RCC 7860 (cell line): ENCODE measurements at regions not wholly inside any gene's neighbourhood (a gene's known extent, or its start where the extent isn't known, plus 50 kb on each side); places are given as distances from the start of the nearest gene placed in this dataset.
"Not testable (repeated sequence)": the region's sequence is repeated elsewhere in the genome, so short reads cannot be mapped to it uniquely, and the experiment has no call there.

ENCODE experiments used
- DNase-seq: peaks from one replicate; pipeline ENCODE4 v3.0.0-alpha.2; 2015; ENCODE audit warnings: low spot score
- FAIRE-seq: peaks from 2 replicates; lab custom pipeline; 2012; peaks lifted over from hg19 to GRCh38; lab: Jason Lieb, UNC

DNA sequence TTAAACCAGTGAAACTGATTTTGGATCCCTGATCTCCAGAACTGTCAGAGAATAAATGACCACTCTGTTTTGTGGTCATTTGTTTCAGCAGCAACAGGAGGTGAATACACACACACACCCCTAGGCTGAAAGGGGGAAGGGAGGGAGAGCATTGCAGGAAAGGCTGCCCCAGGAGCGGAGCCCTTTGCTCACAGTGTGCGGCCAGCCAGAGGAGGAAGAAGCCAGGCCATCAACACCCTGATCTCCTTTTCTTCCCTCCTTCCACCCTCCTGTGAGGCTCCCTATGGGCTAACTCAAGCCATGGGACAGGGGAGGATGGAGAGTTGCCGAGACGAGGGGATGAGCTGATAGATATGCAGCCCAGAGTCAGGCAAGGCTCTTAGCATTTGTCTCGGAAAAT lies 211.9 kb downstream of the TBX5 start:
- DNase-seq (no peak), FAIRE-seq (no peak)

DNA sequence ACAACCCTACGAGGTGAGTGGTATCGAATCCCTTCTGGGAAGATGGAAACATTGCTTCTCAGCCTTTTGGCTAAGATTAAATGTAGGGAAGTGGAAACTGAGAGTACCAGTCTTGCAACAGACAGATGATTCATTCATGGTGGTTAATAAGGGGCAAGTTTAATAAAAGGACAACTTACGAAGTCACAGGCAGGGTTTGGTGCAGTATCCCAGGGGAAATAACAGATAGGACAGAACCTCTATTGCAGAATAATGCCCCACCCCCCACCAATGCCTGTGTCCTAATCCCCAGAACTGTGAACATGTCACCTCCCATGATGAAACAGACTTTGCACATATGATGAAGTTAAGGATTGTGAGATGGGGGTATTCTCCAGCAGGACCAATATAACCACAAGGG lies 212.5 kb downstream of the TBX5 start:
- FAIRE-seq = no peak
- no peak for DNase-seq

DNA sequence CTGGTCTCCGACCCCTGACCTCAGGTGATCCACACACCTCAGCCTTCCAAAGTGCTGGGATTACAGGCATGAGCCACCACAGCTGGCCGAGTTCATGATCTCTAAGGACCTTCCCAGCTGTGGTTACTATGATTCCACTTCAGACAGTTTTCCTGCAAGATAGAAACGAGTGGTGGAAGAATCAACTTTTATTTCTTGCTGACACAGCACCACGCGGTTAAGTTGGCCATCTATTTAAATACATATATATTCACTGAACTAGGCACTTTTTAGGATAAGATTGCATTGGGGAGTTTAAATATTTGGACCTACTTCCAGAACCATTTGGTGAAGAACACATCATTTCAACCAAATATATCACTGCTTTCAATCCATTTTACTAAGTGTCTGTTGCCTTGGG lies 213.4 kb downstream of the TBX5 start:
- no peak for FAIRE-seq

DNA sequence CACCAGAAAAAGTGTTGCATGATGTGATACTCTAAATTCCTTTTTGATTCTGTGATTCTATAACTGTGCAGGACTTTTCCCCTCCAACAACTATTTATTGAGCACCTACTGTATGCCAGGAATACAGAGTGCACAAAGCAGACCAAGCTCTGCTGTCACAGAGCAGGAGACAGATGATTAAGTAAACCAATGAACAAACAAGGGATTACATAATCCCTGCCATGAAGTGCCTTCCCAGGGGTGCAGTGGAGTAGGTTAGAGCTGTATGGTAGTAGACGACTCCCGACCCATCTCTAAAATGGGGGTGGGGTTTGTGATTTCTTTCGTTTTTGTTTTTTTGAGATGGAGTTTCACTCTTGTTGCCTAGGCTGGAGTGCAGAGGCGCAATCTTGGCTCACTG lies 213.9 kb downstream of the TBX5 start:
- no peak for FAIRE-seq
- DNase-seq = no peak

More for the DNA sequence above, 213.4 kb downstream of the TBX5 start:
- DNase-seq = no peak

DNA sequence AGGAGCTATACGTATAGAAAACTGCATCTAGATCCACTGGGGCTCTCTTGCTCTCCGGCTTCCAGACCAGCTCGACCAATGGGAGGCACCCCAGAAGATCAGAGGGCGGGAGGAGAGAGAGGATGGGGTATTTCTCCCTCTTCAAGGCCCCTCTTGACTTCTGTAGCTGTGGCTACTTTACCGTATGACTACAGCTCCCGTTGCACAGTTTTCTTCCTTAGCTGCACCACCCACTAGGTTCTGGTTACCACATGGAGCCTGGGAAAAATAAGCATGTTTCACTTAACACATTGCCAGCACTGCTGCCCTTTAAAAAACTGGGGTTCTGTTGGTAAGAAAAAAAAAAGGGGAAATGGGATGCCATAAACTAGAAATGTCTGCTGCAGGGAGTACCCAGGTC lies 214.4 kb downstream of the TBX5 start:
- DNase-seq (no peak), FAIRE-seq (no peak)

DNA sequence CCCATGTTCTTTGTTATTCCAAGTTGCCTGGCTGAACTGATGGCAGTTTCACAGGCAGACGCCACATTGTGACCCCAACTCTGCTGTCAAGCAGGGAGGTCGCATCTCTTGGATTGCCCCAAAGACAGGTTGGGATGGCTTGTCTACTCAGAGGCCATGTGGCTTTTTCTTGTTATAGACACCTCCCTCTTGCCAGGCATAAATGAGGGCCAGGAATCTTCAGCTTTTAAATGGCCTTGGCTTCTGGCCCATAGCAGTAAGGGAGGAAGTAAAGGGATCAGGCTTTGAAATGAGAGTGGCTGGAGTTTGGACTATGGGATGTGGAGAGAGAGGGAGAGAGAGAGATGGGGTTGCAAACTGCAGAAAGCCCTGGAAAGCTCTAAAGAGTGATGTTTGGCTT lies 215.0 kb downstream of the TBX5 start:
- FAIRE-seq = no peak

DNA sequence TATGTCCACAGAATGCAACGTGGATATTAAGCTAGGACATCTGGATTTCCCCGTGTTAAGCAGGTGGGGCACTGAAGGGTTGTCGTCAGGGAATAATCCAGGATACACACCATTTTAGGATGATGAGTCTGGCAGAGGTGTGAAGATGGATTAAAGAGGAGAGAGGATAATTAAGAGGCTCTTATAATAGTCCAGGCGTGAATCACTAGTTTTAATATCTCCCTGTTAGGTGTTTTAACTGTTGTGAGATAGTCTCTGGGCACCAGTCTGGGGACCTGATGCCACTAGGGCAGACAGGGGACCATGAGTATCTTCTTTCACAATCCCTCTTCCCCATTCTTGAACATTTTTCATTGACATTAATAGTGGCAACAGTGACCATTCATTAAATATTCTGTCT lies 216.7 kb downstream of the TBX5 start:
- no peak for DNase-seq
- no peak for FAIRE-seq

More for the DNA sequence above, 215.0 kb downstream of the TBX5 start:
- DNase-seq = no peak

DNA sequence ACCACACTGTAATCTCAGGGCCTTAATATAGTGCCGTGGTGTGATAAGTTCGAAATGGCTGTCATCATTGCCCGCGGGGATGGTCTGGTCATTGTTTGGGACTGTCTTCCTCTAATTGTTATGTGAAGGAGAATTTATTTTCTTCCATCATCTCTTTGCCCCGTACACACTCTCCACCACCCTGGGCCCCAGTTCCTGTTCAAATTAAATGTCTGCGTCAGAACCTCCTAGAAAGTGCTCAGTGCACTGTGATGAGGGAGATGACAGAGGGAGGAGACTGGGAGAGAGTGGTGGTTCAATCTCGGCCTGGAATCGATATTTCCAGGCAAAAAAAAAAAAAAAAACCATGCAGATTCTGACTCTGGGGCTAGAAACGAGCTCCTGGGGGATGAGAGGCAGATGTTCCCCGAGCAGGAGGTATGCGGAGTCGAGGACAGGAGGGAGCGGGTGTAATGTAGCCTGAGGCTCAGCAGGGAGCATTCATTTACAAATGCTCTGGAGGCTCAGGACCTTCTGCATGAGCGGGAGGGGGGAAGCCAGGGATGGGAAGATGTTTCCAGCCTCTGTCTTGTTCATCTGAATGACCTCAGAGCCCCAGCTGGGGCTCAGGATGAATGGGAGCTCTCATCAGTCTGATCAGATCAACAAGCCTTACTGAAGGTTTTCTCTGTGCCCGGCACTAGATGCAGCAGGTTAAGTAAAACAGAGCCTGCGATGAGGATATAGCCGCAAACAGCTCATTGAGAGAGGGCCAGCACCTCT lies 219.5 kb downstream of the TBX5 start:
- FAIRE-seq = no peak
- no peak for DNase-seq

DNA sequence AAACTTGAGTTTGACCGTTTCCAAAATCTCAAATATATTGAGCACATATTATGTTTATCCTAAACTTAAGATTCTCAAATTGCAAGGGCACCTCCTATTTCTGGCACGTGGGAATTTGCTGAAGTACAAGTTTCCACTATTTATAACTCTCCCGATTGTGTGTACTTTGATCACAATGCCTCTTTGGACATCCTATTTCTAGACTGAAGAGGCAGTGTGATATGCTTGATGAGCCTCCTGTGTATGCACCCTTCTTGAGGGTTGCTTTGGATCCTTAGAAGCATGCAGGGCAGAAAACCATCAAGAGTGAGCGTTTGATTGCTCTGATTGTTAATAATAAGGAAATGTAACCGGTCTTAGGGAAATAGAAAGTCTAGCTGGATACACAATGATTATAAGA lies 218.9 kb upstream of the RBM19 start:
- FAIRE-seq = no peak

DNA sequence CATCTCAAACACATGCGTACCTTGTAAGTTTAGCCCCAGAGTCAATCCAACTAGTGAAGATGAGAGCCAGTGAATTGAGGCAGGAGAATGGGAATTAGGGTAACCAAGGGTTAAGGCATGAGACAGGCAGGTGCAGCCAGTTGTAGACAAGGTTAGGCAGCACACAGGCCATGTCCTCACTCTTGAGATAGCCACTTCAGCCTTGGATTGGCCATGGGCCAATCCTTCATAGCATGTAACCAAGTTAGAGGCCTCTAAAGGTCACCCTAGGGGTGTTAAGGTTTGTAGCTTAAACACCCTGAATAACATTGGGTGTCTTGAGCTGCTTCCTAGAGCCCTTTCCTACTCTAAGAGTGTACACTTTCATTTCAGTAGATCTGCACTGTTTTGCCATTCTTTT lies 208.2 kb upstream of the RBM19 start:
- DNase-seq = no peak
- no peak for FAIRE-seq

More for the DNA sequence above, 218.9 kb upstream of the RBM19 start:
- DNase-seq = no peak

DNA sequence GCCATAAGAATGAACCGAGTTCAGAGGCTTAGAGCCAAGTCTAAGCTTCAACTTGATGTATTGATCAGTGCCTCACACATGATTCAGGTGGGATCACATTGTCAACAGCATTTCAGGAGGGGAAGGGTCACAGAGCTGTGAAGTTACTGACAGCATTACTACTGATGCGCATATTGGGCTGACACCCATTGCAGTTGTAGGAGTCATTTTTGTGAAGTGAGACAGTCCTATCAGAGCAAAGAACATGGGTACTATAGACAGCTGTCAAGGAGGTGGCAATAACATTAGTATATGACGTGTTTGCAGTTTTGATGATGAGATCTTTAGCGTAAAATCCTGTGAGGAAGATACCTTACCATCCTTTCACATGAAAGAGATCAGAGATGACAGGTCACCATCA lies 206.0 kb upstream of the RBM19 start:
- DNase-seq = no peak
- FAIRE-seq = no peak

DNA sequence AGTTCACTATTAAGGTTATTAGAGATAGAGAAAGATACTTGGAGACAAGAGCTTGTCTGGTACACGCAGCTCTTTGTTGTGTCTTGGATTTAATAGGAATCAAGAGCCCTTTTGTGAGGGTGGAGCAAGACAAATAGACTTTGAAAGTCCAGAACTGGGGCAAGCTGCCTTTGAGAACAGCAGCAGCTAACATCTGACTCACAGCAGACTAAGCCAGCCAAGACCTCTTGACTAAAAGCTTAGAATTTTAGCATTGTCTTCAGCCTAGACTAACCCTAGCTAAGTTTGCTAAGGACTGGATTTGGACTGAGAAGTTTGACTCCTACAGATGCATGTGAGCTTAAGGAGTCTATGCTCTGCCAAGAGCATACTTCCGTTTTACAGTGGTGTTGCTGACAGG lies 201.9 kb upstream of the RBM19 start:
- FAIRE-seq = no peak
- DNase-seq = no peak

DNA sequence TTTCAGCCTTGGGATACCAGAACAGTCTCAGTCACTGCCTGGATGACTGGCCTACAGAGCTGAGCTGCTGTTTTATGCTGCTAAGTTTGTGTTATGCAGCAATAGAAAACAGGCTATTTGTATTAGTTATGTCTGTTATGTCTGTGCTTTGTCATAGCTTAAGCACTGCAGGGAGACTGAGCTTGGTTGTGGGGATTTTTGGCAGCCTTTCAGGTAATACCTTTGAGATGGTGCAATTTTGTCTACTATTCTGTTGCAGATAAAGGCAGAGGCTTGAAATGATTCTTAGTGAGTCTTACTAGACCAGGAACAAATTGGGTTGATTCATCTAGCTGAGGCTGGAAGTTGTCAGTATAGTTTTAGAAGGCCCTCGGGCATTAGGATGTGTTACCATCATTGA lies 201.3 kb upstream of the RBM19 start:
- FAIRE-seq (no peak), DNase-seq (no peak)

DNA sequence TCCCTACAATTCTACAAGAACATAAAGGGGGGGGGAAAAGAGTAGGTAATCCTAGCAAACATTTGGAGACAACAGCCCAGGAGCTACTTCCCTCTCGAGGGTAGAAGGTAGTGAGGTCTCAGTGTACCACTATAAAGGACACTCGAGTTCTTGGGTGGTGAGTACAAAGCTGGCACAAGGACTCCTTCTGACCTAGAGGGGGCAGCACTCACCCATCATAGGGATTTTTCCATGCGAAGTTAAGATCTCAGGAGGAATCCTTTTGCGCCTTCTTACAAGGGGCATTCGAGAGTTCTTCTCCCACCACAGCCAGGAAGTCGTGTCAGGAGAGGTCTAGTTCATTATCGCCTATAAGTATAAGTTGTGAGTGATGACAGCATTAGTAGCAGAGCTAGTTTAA lies 200.2 kb upstream of the RBM19 start:
- DNase-seq (no peak), FAIRE-seq (no peak)

DNA sequence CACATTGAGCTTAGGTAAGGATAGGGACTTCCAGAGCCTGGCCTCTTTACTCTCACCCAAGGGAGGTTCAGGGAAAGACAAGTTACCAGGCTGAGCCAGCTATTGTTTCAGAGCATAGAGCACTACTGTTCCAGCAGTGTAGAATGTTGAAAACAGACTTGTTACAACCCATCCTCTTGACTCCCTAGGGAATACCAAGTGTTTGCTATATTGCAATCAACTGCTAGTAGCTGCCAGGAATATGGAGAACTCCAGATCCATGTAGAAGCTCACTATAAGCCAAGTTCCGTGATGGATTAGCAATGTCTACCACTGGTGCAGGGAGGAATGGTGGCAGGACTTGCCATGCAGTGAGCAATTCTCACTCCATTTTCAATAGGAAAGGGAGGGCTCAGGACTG lies 199.8 kb upstream of the RBM19 start:
- FAIRE-seq = no peak
- DNase-seq = no peak

DNA sequence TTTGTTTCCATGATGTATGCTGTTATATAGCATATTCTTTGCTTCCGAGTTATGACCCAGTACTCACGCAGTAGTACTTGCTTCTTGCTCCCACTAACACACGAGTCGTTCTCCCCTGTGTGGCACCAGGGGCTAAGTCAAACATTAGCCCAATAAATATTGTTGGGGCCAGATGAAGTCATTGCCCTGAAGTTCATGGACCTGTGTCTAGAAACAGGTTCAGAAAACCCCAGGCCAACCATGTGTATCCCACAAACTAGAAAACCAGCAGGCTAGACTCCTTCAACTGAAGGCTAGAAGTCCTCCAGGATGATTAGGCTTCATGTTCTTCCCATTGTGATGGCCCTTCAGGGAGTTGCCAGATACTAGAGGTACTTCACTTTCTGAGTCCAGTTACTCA lies 198.2 kb upstream of the RBM19 start:
- no peak for DNase-seq
- no peak for FAIRE-seq

DNA sequence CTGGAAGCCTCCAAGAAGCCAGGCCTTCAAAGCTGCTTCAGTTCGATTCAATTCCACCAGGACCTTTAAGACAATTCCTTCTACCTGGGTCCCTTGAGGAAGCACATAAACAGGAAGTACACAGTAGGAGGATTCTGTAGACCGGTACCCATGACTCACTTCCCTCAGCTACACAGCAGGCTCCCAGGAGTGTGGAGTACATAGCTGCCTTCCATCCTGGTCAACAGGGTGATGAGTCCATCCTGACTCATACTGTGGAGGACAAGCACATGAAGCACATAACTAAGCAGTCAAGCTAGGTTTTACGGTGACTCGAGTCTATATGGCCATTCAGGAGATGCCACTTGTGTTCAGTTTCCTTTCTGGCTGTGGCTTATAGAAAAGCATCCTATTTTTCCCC lies 197.6 kb upstream of the RBM19 start:
- DNase-seq = peak; percentile 81
- peak; percentile 59 for FAIRE-seq

DNA sequence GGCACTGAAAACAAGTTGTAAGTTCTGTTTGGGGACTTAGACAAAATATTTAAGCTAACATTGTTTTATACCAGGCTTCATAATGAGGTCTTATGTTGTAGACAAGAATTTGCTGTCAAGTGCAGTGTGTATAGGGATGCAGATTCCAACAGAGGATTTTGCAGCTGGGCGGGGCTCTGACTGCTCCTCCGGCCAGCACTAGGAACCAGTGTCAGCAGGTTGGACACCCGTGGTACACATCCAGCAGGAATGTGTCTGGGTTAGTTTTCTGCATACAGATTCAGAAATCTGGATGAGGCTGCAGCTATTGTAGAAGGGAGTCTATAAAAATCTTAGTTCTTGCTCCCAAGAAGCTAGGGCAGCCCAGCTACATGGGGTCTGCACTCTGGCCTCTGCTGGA lies 194.3 kb upstream of the RBM19 start:
- FAIRE-seq (no peak), DNase-seq (no peak)

DNA sequence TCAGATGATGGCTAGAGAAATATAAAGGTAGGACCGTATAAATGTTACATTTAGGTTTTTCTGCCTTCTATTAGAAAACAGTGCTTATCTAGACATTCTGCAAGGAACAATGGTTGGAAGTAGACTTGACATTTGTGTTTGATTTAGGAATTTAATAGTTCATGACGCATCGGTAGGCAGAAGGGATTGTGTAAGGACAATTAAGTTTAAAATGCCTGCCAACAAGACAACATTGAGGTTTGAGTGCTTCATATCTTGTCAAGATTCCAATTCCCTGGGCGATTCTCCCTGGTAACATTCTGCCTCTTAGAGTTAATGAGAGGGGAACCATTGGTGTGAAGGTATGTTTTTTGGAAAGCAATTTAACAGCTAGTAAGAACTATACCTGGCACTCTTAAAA lies 186.8 kb upstream of the RBM19 start:
- FAIRE-seq = no peak

DNA sequence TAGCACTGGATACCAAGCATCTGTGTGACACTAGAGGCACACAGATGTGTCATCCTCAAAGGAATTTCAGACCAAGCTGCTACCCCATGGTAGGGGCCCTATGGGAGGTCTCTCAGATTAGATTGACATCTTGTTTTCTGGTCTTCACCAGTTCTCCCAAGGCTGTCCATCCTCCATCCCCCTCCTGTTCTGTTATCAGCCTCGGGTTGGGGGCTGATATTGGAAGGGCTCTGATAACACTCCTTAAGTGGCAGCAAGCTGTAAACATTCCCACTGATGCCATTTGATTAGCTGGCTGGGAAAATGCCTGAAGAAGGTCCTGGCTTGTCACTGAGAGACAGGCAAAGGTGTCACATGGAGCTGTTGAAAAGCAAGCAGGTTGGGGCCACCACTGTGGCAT lies 185.9 kb upstream of the RBM19 start:
- FAIRE-seq (no peak), DNase-seq (no peak)

More for the DNA sequence above, 186.8 kb upstream of the RBM19 start:
- DNase-seq = no peak

DNA sequence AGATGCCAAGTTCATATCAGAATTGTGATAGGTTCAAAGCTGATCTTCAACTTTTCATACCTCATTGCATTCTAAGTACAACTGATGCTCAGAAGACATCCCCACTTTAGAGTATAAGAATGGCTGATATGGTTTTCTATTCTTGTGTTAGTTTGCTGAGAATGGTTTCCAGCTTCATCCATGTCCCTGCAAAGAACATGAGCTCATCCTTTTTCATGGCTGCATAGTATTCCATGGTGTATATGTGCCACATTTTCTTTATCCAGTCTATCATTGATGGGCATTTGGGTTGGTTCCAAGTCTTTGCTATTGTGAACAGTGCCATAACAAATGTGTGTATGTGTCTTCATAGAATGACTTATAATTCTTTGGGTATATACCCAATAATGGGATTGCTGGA lies 184.5 kb upstream of the RBM19 start:
- not testable (repeated sequence) for DNase-seq, FAIRE-seq

DNA sequence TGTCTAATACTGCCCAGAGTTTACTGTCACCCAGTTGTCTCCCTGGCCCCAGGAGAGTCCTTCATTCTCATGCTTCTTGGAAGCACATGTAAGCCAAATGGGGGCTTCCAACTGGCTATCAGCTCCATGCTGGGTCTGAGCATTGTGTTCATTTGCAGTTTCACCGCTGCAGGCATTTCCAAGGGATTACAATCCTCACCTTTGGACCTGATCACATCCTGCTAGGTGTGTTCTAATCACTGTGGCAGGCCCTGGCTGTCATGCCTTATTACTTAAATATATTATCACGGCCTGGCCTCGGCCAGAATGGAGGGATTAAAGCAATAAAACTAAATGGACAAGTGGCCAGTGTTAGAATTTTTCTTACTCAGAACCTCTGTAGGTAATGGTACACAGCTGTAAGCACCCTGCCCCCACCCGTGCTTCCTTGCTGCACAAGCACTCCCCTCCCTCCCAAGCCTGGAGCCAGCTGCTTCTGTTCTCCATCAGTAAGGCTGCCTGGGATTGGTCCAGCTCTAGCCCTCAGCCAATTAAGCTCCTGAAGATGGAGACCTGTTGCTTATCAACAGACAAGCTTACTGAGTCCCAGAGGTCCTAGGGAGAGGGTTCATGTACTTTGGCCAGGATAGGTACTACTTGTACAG lies 175.9 kb upstream of the RBM19 start:
- no peak for DNase-seq
- FAIRE-seq = no peak

DNA sequence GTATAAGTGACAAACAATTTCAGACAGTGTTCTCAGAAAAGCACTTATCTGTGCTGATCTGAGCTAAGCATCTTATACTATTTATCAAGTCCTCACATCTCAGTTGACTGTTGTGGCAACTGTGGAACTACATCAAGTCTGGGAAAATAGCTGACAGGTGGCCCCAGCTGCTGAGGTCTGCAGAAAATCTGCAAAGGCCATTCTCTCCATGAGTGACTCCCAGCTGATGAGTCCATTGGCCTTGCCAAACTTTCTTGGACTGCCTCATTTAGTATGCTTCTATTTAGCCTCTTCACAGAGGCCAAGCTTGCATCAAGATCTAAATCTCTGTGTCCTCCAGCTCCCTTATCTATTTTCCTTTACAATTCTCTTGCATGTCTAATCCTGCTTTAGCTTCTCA lies 174.5 kb upstream of the RBM19 start:
- FAIRE-seq (no peak), DNase-seq (no peak)
